HG02885 (cell line): ENCODE measurements at regions not wholly inside any gene's neighbourhood (a gene's known extent, or its start where the extent isn't known, plus 50 kb on each side); places are given as distances from the start of the nearest gene placed in this dataset.

Experiments used
- ATAC-seq: cut with Tn5 transposase; IDR thresholded peaks from one replicate; pipeline ENCODE4 v1.9.1; 2021; ENCODE audit warnings: mild to moderate bottlenecking; ENCODE audit not compliant: unreplicated experiment, poor library complexity

DNA sequence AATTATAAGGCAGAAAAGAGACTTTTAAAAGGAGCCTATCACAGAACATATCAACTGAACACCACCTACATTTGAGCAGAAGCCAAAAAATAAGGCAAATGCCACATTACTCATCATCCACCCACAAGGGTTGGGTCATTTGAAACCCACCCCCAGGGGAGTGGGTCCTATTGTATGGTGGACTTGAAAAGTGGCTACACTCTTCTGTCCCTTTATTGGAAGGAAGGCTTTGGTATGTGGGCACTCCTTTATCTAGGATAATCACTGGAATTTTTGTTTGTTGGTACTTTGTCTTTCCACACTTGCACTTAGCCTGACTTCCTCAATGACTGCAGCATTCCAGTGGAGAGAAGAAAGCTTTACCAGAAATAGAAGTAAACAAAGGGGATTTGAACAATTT is 157.2 kb upstream of the COL11A1 start:
- no peak for ATAC-seq

DNA sequence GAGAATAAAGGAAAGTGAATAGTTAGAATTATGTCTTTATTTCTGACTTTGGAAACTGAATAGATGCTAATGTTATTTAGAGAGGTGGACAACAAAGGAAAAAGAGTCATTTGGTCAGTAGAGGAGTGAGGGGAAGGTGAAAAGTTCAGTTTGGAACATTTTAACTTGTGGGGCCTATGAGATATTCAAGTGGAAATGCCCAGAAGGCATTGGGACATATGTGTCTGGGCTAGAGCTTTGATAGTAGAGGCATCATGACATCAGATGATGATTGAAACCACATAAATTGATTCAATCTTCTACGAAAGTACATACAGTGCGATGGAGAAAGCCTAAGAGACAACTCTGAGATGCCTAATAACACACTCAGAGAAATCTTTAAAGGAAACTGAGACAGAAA is 151.7 kb upstream of the COL11A1 start:
- no peak for ATAC-seq

DNA sequence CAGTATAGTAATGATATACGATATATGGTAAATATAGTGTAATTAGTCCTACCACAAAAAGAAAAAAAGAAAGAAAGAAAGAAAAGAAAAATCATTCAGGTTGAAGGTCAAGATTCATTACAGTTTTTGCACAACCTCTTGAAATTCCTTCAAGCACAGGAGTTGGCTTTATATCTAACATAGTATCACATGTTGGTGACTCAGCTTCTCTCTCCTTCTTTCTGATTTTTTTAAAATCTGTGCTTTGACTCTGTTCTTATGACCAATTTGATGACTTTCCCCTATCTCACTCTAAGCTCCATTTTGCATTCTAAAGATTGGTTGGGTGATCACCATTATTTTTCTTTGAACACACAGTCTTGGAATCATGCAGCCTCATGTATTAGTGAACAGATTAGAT is 148.2 kb upstream of the COL11A1 start:
- no peak for ATAC-seq

DNA sequence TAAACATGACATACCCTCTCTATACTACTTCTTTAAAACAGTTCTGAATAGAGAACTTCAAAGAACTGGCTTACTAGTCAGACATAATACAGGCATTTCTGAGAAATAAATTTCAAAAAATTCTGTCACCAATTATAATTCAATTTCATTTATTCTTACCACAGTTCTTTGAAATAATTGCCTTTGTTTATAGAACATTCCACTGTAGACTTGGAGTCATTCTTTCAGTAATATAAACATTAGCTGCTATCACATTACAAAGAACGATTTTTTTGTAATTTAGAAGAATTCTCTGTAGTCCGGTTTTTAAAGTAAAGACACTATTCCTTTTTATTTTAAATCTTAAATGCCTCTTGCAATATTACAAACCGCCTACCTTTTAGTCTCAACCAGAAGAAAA is 146.4 kb upstream of the COL11A1 start:
- ATAC-seq = no peak

DNA sequence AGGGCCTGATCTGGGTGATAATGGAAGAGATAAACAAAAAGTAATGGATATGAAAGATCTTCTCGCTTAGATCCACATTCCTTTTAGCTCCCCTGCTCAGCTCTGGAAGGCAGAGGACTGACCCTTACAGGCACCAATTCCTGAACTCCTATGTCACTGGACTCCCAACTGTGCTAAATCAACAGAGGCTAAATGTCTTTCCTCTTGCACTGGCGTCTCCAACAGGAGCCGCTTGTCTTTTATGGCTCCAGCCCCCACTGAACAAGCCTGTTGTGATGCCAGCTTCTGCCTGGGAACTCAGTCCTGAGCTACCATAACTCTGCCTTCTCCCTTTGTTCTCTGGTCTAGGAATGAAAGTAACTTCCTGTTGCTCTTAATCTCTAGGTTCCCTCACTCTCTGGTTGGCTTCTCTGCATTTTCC is 142.1 kb upstream of the COL11A1 start:
- ATAC-seq = no peak

DNA sequence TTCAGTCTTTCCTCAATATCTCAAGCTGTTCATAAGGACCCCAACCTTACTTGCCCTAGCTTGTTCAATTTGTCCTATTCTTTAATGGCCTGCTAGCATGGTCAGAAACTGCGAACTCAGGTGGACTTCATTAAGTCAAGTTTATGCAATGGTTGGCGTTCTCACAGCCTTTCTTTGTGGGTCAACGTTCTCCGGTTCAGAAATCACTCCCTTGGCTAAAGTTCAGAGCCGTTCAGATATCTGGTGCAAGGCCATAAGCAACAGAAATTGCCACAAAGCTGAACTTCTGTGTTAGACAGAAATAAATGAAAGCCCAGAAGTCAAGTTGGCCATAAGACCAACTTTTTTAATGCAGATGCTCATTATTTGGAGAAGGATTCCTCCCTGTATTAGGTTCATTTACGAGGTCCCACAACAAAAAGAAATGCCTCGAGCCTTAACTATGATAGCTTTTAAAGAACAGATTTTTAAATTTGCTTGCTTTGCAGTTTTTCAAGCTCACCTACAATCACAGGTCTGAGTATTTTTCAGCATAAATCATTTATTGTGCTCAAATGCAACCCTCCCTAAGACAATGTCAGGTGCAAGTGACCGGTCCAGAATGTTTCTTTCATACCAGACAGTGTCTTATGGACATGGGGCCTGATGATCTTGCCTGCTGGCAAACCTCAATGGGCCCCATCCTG is 140.2 kb upstream of the COL11A1 start:
- no peak for ATAC-seq

DNA sequence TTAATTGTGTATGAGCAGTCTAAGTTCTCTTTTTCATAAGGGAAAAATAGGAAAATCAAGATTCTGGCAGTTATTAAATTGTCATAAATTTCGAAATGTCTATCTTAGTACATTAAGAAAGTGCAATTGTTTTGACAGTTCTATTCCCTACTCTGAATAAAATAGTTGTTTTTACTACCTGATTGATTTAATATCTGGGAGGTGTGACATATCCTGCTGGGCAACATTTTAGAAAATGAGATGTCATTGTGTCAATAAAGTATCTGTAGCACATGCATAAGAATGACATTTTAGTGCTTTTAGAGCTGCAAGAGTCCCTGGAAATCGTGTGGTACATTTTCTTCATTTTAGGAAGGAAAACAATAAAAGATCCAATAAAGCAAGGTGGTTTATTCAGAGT is 139.2 kb upstream of the COL11A1 start:
- ATAC-seq = no peak

DNA sequence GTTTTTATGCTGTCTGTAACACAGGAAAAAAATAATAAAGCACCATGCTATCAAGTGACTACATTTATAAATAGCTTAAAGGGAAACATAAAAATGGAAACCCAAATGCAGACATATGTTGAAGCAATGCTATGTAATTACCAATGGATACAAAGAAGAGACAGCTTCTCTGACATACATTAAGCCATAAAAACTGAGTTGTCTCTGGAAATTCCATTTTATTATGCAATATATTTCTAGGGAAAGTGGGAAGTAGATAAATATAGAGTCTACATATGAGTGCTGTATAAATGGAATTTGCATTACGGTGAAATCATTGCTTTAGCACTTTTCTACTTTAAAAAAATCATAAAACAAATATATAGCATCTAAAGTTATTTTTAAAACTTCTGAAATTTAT is 135.2 kb upstream of the COL11A1 start:
- ATAC-seq = no peak

DNA sequence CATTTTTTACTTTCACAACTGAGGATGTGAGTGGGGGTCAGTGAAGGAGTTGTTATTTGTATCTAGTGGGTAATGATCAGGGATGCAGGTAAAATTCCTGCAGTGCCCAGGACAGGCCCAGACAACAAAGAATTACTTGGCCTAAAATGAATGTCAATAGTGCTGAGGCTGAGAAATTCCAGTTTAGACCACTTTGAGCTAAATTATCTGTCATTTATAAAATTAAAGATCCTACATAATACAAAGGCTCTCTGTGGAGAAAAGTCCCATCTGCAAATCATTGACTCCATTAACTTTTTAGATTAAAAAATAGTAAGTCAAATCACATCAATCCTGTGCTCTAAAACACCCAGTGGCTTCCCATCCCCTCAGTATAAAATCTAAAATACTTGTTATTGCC is 130.7 kb upstream of the COL11A1 start:
- no peak for ATAC-seq

DNA sequence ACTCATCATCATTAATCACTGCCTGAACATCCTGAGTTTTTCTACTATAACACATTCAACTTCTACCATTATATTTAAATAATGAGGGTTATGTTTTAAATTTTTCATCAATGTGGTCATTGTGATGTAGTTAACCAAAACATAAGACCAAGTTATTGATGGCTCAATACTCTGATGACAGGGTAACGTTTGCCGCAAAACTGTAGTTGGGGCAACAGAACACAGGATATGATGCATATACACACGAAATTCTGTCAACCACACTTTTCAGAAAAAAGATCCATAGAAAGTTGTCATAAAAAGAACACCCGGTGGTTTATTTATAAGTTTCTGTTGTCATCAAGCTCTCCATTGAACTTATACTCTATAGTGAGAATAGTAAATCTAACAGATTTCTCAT is 121.7 kb upstream of the COL11A1 start:
- no peak for ATAC-seq

DNA sequence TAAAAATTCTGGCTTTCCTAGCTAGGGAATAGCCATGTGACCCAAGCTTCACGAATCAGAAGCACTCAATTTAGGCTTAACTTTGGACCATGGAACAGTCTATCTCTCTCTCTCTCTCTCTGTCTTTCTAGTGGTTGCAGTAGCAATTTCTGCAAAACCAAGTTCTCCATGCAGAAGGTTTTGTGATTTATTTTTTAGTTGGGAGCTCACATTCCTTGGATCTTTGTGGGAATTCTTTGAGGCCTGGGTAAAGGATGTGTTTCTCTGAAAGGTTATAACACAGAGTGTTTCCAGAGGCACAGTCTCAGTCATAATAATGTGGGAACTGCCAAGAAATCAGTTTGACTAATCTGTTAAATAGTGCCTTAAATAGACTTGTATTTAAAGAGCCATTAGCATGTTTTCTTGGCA is 112.3 kb upstream of the COL11A1 start:
- no peak for ATAC-seq

DNA sequence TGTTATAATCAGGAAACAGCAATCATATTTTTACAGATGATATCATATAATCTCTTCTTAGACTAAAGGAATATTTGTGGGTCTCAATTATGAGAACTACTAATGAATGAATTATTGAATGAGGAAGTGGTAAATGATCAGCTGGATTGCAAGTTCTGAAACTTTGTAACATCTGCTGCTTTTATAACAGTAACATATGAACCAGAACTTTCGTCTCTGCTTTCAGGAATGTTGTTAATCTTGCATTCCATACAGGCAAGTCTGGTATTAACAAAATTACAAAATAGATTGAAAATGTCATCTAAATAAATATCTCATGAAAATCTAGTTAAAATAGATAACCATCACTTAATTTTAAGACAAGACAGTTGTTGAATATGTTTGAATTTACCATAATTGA is 110.5 kb upstream of the COL11A1 start:
- no peak for ATAC-seq

DNA sequence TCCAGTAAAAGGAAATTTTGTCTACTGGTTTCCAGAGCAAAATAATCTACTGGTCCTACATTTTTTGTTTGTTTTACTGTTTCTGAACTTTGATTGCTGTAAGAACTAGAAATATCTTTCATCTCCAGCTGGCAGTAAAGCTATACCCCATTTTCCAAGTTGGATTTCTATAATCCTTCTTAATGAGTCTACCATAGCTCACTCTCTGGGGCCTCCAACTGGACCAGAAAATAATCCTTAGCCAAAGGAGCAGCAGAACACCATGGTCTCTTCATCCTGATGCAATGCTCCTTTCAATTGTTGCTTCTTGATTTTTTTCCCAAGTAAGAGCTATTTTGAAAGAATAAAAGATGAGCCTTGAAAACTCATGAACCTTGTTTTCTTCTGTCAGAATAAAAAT is 110.0 kb upstream of the COL11A1 start:
- no peak for ATAC-seq

DNA sequence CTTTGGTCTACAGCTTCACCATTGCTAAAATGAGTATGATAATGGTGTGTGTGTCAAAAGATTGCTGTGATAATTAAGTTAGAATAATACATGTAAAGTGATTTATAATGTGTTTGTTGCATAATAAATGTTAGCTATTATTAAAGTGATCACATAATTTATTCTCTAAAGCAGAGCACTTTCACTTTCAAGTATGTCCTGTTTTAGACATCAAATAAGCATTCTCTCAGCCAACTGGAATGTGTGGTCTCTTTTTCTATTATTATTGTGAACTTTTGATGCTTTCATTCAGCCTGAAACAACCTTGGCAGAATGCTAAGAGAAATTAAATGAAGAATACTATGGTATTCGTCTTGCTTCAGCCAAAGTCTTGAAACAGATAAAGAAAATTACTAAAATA is 102.8 kb upstream of the COL11A1 start:
- ATAC-seq = no peak

DNA sequence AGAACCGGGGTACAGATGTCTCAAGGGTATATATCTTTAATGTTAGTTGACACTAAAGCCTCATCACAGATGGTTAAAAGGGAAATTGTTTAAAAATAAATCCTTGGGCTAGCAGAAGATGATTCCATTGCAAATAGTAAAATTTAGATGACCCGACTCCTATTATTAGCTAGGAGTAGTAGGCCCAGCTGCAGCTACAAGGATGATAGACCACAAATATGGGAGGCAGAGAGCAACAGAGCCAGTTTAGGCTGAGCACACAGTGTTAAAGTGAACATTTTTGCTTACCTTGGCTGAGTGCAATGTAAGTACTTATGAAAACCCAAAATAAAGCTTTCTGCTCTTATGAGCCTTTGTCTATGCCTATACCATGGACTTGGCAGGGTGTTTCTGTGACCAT is 100.5 kb upstream of the COL11A1 start:
- ATAC-seq = no peak

DNA sequence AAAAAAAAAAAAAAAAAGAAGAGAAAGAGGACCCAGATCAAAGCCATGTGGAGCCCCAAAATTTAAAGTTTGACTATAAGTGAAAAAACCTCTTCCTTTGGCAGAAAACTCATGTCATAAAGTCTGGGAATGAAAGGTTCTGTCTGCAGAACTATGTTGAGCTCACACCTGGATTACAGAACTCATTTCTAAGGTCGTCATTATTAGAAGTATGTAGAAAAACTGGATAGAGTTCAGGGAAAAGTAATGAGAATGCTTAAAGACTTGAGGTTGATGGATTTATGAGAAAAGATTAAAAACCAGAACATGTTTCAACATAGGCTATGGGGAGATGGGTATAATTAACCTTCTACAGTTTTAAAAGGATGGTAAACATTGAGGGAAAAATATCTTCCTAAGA is 90.7 kb upstream of the COL11A1 start:
- ATAC-seq = no peak

DNA sequence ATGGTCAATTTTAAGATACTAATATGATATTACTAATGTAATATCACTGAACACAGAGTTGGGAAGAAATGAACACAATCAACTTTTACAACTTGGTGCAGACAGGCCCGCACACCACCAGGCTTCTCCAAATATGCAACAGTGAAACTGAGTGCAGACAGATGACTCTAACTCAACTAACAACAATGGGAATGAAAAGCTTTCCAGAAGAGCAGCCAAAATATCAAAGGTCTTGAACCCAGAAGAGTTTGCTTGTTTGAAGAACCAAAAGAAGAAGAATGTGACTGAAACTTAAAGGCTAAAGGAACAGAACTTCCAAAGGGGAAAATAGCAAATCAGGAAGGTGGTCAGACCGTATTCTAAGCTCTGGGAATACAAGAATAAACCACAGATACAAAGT is 89.8 kb upstream of the COL11A1 start:
- ATAC-seq = no peak

DNA sequence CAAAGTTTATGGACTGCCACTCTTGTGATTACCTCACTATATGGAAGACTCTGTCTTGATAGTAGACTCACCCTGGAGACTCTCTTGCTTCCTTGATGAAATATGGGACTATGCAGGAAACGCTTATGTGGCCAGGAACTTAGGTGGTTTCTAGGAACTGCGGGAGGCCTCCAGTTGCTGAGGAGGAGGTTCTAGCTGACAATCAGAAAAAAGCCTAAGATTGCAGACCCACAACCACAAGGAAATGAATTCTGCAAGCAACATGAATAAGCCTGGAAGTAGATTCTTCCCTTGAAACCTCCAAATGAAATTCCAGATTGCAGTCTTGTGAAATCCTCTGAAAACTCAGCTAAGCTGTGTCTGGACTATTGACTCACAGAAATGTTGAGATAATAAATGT is 88.9 kb upstream of the COL11A1 start:
- ATAC-seq = no peak

DNA sequence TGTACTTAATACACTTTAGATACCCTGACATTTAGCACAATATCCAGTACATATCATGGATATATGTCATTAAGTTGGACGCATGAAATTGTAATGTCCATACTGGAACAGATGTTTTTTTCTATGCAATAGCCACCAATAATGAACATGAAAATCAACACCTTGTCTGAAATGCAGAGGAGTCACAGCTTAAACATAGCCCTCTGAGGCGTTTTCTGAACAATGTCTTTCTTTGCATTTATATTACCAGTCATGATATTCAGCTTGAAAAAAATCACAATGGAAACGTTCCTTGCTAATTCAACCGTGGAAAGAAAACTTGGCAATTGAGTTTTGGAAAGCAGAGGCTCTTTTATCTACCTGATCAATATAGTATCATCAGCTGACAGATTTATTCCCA is 86.7 kb upstream of the COL11A1 start:
- no peak for ATAC-seq

DNA sequence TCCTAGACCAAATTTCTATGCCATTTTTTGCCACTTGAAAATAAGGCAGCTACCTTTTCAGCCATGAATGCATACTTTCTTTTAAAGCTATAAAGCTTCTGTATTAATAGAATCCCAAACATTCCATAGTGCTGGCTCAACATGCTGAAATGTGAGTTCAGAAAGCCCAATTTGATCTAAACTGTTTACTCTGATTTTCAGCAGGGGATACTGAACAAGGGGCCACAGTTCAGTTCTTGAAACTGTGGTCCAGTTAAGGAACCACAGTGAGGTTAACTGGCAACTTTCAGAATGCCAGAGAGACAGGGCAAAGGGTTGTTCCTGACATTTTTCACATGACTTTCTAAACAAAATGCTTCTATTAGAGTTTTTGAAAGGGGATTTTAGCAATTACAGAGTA is 85.7 kb upstream of the COL11A1 start:
- no peak for ATAC-seq

DNA sequence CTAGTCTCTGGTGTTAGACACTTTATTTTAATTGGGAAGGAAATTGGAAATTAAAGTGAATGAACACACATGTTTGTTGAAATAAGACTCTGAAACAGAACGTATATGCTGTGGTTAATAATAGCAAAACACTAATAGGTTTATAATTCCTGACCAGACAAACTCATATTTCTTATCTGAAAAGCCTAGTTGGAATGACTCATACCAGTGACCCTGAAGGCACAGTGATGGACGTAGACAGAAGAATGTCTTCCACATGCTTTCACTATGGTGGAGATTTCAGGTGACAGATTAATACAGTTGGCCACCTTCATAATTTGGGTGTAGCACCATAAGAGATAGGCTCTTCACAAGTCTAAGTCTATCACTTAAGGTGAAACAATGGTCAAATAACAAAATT is 83.0 kb upstream of the COL11A1 start:
- ATAC-seq = no peak

DNA sequence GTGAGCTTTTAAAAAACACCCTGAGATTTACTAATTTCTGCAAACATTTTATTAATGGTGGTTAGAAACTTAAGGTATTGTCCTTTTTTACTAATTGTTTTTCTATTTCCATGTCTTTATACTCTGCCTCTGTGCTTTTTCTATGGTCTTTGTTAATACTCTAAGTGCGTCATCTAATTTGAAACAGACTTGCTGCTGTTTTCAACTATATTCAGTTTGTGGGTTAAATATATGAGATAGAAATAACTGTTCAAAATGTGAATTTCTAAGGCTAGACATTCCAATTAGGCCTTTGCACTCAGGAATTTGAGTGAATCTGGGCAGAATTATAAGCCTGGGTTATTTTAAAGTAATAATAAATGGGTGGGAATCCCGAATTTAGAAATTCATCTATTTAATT is 82.4 kb upstream of the COL11A1 start:
- no peak for ATAC-seq

DNA sequence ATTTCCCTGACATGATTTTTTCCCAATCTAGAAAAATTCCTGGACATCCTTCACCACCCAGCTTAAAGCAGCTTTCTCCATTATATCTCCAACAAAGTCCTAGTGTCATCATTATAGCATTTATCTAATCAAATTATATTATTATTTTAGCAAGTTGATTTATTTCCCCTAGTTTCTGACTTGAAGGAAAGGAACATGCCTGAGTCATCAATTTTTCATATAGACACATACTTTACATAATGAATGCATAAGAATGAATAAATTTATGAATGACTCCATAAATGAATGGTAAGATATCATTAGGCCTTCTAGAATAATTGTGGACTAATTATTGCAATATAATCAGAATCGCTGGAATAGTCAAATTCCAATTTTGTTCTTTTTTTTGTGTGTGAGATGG is 79.4 kb upstream of the COL11A1 start:
- ATAC-seq = no peak
